ACC112 (cell line): ENCODE measurements at regions not wholly inside any gene's neighbourhood (a gene's known extent, or its start where the extent isn't known, plus 50 kb on each side); places are given as distances from the start of the nearest gene placed in this dataset.

ENCODE experiments used
- H2AFZ ChIP-seq: fragments of 200-600 bp; sonication (generic); one replicate; pipeline ENCODE4 v1.6.0; 2017; ENCODE audit warnings: antibody characterized with exemption, low read length; ENCODE audit not compliant: unreplicated experiment
- H3K27ac ChIP-seq: fragments of 200-600 bp; sonication (generic); 2 replicates; pipeline ENCODE4 v1.5.1; 2014; ENCODE audit warnings: low read depth, mild to moderate bottlenecking, antibody characterized with exemption, low read length, moderate library complexity
- H3K27me3 ChIP-seq: fragments of 200-600 bp; sonication (generic); 2 replicates; pipeline ENCODE4 v1.6.1; 2014; ENCODE audit warnings: mild to moderate bottlenecking, antibody characterized with exemption, low read length, moderate library complexity, mixed read lengths; ENCODE audit not compliant: insufficient read depth
- H3K36me3 ChIP-seq: fragments of 200-600 bp; sonication (generic); 2 replicates; pipeline ENCODE4 v1.6.1; 2016; ENCODE audit warnings: mild to moderate bottlenecking, antibody characterized with exemption, low read length, moderate library complexity, mixed read lengths; ENCODE audit not compliant: insufficient read depth
- H3K4me1 ChIP-seq: fragments of 200-600 bp; sonication (generic); one replicate; pipeline ENCODE4 v1.6.1; 2016; ENCODE audit warnings: low read length, mixed read lengths; ENCODE audit not compliant: insufficient read depth, unreplicated experiment, control insufficient read depth
- H3K4me3 ChIP-seq: fragments of 200-600 bp; sonication (generic); 2 replicates; pipeline ENCODE4 v1.5.1; 2014; ENCODE audit warnings: mild to moderate bottlenecking, low read depth, low read length
- H3K79me2 ChIP-seq: fragments of 200-600 bp; sonication (generic); one replicate; pipeline ENCODE4 v1.6.0; 2016; ENCODE audit warnings: low read length; ENCODE audit not compliant: control insufficient read depth, unreplicated experiment, insufficient read depth

DNA sequence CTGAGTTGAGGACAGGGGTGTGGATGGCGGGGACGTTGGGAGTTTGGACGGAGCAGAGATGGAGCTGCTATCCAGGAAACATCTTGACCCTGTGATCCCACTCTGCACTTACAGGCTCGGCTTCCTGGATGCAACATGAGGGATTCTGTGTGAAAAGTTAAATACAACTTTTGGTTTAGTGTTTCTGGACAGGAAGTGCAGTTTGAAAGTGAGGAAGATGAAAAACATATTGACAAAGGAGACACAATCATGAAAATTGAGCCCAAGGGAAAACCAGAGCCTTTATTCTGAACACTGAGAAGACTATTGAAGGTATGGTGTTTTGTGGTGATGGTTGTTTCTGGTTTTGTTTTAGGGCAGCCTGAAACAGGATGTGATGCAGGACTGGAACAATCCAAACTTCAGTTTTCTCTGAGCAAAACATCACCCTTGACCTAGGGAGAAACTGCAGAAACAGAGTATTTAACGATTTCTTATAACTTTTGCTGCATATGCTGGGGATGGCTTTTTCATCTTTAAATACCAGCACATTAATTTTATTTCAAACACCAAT lies 76.5 kb upstream of the RFX8 start:
- Histone ChIP-seq H3K4me1 (peaks cover 6% of the 10 kb centered on the region), H3K27ac (no peak overlapping the region), H3K79me2 (no peaks in the 10 kb centered on the region), H3K4me3 (no peak overlapping the region), H3K36me3 (no peaks in the 10 kb centered on the region), H3K27me3 (no peaks in the 10 kb centered on the region), H2AFZ (peak overlapping the region; percentile 31)

GRCh38 chr2:101550555-101550954 lies 75.6 kb upstream of the RFX8 start:
- Histone ChIP-seq H3K4me1 (peaks cover 14% of the 10 kb centered on the region), H3K4me3 (no peak overlapping the region), H3K79me2 (no peaks in the 10 kb centered on the region), H3K36me3 (no peaks in the 10 kb centered on the region), H3K27me3 (no peaks in the 10 kb centered on the region), H3K27ac (no peak overlapping the region), H2AFZ (no peak overlapping the region)

DNA sequence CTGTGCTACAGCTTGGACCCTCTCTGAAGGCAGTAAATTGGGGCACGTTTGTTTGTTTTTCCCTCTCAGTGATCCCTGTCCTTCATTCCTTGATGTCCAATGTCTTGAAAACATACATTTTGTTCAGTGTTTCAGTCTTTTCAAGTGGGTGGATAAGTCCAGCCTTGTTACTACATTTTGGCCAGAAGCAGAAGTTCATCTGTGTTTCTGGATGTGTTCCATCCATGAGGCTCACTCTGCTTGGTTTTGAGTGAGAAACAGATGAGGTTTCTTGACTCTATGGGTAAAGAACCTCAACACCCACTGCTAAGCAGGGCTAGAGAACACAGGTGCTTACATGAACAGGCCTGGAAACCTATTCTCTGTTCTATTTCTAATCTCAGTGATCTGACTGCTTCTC lies 74.5 kb upstream of the RFX8 start:
- H3K79me2 ChIP-seq: no peaks in the 10 kb centered on the region
- no peaks in the 10 kb centered on the region for H3K36me3 ChIP-seq
- no peak overlapping the region for H3K4me3 ChIP-seq
- no peaks in the 10 kb centered on the region for H3K27me3 ChIP-seq
- H3K4me1 ChIP-seq: peaks cover 14% of the 10 kb centered on the region
- no peak overlapping the region for H2AFZ ChIP-seq
- no peak overlapping the region for H3K27ac ChIP-seq

DNA sequence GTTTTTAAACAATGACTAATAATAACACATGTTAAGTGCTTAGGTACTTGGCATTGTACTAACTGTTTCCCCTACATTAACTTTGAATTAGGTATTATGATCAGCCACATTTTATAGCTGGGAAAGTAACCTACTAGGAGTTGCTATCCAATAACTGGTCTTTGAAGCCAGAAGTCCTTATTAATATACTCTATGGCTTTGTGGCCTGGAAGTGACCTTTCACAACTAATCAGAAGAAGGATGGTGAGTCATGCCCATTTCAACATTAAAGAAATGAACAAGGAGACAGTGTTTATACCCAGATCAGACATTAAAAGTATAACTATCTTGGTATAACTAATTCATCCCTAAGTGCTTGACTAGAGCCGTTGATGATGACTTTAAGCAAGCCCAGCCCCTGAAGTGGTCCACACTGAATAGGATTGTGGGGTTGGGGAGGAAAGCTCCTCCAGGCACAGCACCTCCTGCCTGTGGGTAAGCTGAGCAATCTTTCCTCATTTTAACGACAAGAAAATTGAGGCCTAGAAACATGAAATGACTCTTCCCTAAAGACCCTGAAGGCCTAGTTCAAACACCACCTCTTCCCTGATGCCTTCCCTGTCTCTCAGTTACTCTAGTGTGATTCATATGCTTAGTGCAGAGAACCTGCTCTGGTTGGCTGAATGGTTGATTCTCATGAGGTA lies 71.6 kb upstream of the RFX8 start:
- Histone ChIP-seq H3K27ac (no peak overlapping the region), H2AFZ (no peak overlapping the region), H3K4me3 (no peak overlapping the region), H3K36me3 (no peaks in the 10 kb centered on the region), H3K27me3 (no peaks in the 10 kb centered on the region), H3K4me1 (peaks cover 14% of the 10 kb centered on the region), H3K79me2 (no peaks in the 10 kb centered on the region)

DNA sequence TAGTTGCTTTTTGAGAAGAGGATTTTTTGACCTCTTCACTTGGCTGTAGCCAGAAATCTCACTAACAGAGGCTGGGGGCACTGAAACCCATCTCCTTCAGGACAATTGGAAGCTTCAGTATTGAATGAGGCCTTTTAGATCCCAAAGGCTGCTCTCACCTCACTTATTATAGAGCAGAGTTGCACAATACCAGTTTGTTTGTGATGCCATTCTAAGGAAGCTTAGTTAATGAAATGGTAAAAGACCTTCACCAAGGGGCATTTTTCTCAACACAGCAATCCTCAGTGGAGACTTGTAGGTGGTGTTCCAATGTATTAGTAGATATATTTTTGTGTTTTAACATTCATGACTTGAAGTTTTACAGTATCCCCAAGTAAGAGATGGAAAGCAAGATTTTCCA lies 71.0 kb upstream of the RFX8 start:
- peaks cover 14% of the 10 kb centered on the region for H3K4me1 ChIP-seq
- H2AFZ ChIP-seq: no peak overlapping the region
- H3K4me3 ChIP-seq: no peak overlapping the region
- no peaks in the 10 kb centered on the region for H3K27me3 ChIP-seq
- H3K79me2 ChIP-seq: no peaks in the 10 kb centered on the region
- H3K36me3 ChIP-seq: no peaks in the 10 kb centered on the region
- no peak overlapping the region for H3K27ac ChIP-seq

DNA sequence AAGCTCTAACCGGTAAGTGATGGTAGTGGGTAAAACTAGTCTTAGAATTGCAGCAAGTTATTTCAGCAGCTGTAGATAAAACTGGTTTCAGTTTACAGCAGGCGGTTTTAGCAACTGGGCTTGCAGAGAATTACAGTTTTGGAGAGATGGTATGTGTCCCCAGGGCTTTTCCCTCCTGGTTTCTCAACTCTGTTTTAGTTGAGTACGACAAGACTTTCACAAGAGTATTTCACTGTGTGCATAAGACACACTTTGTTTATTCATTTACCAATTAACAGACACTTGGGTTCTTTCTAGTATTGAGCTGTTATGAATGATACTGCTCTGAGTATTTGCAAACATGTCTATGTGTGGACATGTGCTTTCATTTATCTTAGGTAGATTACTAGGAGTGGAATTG lies 65.6 kb upstream of the RFX8 start:
- H3K4me1 ChIP-seq: no peaks in the 10 kb centered on the region
- no peaks in the 10 kb centered on the region for H3K79me2 ChIP-seq
- peak overlapping the region; percentile 50 for H3K4me3 ChIP-seq
- H2AFZ ChIP-seq: peak overlapping the region; percentile 66
- H3K27me3 ChIP-seq: no peaks in the 10 kb centered on the region
- no peaks in the 10 kb centered on the region for H3K36me3 ChIP-seq
- H3K27ac ChIP-seq: no peak overlapping the region

DNA sequence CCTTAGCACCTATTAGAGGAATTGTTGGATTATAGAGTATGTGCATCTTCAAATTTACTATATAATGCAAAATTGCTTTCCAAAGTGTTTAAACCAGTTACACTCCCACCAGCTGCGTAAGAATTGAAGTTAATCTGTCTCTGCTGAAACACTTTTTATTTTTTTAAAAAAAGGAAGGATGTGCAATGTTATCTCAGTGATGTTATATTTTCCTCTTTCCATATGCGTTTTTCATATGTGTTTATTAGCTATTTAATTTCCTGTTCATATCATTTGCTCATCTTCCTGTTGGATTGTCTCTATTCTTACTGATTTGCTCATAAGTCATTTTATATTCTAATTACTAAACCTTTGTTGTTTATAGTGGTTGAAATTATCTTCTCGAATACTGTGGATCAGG lies 63.2 kb upstream of the RFX8 start:
- Histone ChIP-seq H3K36me3 (no peaks in the 10 kb centered on the region), H3K27ac (no peak overlapping the region), H3K27me3 (no peaks in the 10 kb centered on the region), H2AFZ (no peak overlapping the region), H3K79me2 (no peaks in the 10 kb centered on the region), H3K4me3 (no peak overlapping the region), H3K4me1 (no peaks in the 10 kb centered on the region)

DNA sequence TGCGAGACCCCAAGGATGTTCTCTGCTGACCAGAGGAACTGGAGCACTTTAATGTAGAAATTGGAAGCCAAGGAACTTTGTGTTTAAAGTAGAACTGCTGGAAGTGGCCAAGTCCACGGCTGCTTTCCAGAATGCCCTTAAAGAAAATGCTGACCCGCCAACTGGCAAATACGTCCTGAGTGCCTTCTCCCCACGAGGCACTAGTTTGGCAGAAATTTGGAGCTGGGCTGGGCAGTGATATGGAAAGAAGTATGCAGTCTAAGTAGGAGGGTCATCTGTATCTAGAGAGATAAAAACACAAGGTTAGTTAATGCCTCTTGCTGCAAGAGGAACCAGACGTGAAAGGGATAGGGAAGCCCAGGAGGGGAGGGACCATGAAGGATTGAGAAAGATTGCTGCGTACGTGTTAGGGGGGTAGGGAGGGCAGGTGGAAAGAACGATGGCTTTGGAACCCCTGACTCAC lies 59.3 kb upstream of the RFX8 start:
- H2AFZ ChIP-seq: peak overlapping the region; percentile 77
- H3K4me1 ChIP-seq: no peaks in the 10 kb centered on the region
- H3K27me3 ChIP-seq: no peaks in the 10 kb centered on the region
- H3K27ac ChIP-seq: no peak overlapping the region
- no peak overlapping the region for H3K4me3 ChIP-seq
- H3K79me2 ChIP-seq: no peaks in the 10 kb centered on the region
- H3K36me3 ChIP-seq: no peaks in the 10 kb centered on the region

GRCh38 chr2:101533561-101534148 lies 58.7 kb upstream of the RFX8 start:
- H3K79me2 ChIP-seq: no peaks in the 10 kb centered on the region
- peak overlapping the region; percentile 77 for H2AFZ ChIP-seq
- H3K4me3 ChIP-seq: no peak overlapping the region
- H3K27ac ChIP-seq: no peak overlapping the region
- H3K36me3 ChIP-seq: no peaks in the 10 kb centered on the region
- H3K4me1 ChIP-seq: no peaks in the 10 kb centered on the region
- H3K27me3 ChIP-seq: no peaks in the 10 kb centered on the region

GRCh38 chr2:101528501-101528900 lies 53.6 kb upstream of the RFX8 start:
- no peaks in the 10 kb centered on the region for H3K27me3 ChIP-seq
- H3K4me1 ChIP-seq: no peaks in the 10 kb centered on the region
- H2AFZ ChIP-seq: no peak overlapping the region
- H3K79me2 ChIP-seq: no peaks in the 10 kb centered on the region
- H3K27ac ChIP-seq: no peak overlapping the region
- no peak overlapping the region for H3K4me3 ChIP-seq
- H3K36me3 ChIP-seq: no peaks in the 10 kb centered on the region

DNA sequence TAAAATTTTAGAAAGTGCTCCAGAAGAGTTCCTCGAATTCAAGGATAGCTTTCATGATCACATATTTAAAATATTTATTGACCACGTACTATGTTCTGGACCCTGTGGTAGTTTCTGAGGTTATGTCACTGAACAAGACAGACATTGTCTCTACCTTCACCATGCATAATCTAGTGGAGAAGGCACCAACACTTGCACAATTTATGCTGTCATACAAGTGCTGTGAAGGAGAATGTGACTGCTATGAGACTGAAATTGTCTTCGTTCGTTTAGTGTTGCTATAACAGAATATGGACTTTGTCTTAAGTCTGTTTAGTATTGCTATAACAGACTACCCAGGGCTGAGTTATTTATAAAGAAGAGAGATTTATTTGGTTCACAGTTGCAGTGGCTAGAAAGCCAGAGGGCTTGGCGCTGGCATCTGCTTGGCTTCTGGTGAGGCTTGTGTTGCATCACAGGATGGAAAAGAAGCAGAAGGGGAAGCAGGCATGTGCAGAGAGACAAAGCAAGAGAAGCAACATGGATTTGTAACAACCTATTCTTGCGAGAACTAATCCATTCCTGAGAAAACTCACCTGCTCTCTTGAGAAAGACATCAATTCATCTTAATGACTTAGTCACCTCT lies 50.0 kb upstream of the RFX8 start:
- Histone ChIP-seq H3K4me1 (peaks cover 10% of the 10 kb centered on the region), H3K36me3 (no peaks in the 10 kb centered on the region), H3K27ac (no peak overlapping the region), H3K27me3 (no peaks in the 10 kb centered on the region), H3K4me3 (no peak overlapping the region), H3K79me2 (no peaks in the 10 kb centered on the region), H2AFZ (no peak overlapping the region)
